ENCODE measurements at regions not wholly inside any gene's neighbourhood (a gene's known extent, or its start where the extent isn't known, plus 50 kb on each side); places are given as distances from the start of the nearest gene placed in this dataset.

- no peak for DNase-seq
Measured at GRCh38 chr18:61187971-61188370, 145.3 kb upstream of the CDH20 start.

- DNase-seq = no peak
Measured at GRCh38 chr18:61189376-61189775, 143.9 kb upstream of the CDH20 start.

- no peak for DNase-seq
Measured at GRCh38 chr18:61194726-61195125, 138.5 kb upstream of the CDH20 start.

GRCh38 chr18:61196750-61197149 lies 136.5 kb upstream of the CDH20 start:
- DNase-seq = no peak

GRCh38 chr18:61198486-61198885 lies 134.7 kb upstream of the CDH20 start:
- DNase-seq = no peak

GRCh38 chr18:61199171-61199848 lies 133.9 kb upstream of the CDH20 start:
- DNase-seq = no peak

GRCh38 chr18:61201511-61201910 lies 131.7 kb upstream of the CDH20 start:
- no peak for DNase-seq

GRCh38 chr18:61203151-61203550 lies 130.1 kb upstream of the CDH20 start:
- DNase-seq = no peak

GRCh38 chr18:61209801-61210200 lies 123.4 kb upstream of the CDH20 start:
- DNase-seq = no peak

GRCh38 chr18:61216051-61216450 lies 117.2 kb upstream of the CDH20 start:
- DNase-seq = no peak

GRCh38 chr18:61222206-61222605 lies 111.0 kb upstream of the CDH20 start:
- DNase-seq = no peak

- no peak for DNase-seq
Measured at GRCh38 chr18:61225336-61225735, 107.9 kb upstream of the CDH20 start.

- DNase-seq = peak in 2 of 3 experiments; percentile 59 to 84
Measured at GRCh38 chr18:61236356-61237057, 96.7 kb upstream of the CDH20 start.

- DNase-seq = peak in 1 of 3 experiments; percentile 57
Measured at GRCh38 chr18:61237529-61237928, 95.7 kb upstream of the CDH20 start.

- peak; percentile 6 to 96 (median 75) for DNase-seq
Measured at GRCh38 chr18:61239051-61239450, 94.2 kb upstream of the CDH20 start.

- DNase-seq = no peak
Measured at GRCh38 chr18:61241260-61241853, 91.9 kb upstream of the CDH20 start.

GRCh38 chr18:61244632-61245031 lies 88.6 kb upstream of the CDH20 start:
- DNase-seq = no peak

GRCh38 chr18:61245276-61245675 lies 88.0 kb upstream of the CDH20 start:
- DNase-seq = no peak

- no peak for DNase-seq
Measured at GRCh38 chr18:61248589-61248988, 84.6 kb upstream of the CDH20 start.

- no peak for DNase-seq
Measured at GRCh38 chr18:61256291-61256690, 76.9 kb upstream of the CDH20 start.

- no peak for DNase-seq
Measured at GRCh38 chr18:61261870-61262269, 71.4 kb upstream of the CDH20 start.

- DNase-seq = no peak
Measured at GRCh38 chr18:61272793-61273192, 60.4 kb upstream of the CDH20 start.

- DNase-seq = no peak
Measured at GRCh38 chr18:61273533-61273932, 59.7 kb upstream of the CDH20 start.

GRCh38 chr18:61274416-61274960 lies 58.7 kb upstream of the CDH20 start:
- DNase-seq = no peak
